ENCODE measurements at regions not wholly inside any gene's neighbourhood (a gene's known extent, or its start where the extent isn't known, plus 50 kb on each side); places are given as distances from the start of the nearest gene placed in this dataset.

GRCh38 chr5:21684992-21685391 is 1168.2 kb downstream of the CDH12 start:
- TF ChIP-seq CTCF (IDR thresholded peaks at IDR 0.05; ENCODE audit: low read depth, low read length) = no peak
- no peak overlapping the region for H3K4me3 ChIP-seq (ENCODE audit: low read depth, low read length)

GRCh38 chr5:21681911-21682310 is 1171.2 kb downstream of the CDH12 start:
- TF ChIP-seq CTCF (IDR thresholded peaks at IDR 0.05; ENCODE audit: low read depth, low read length) = no peak

GRCh38 chr5:21680641-21681040 is 1172.5 kb downstream of the CDH12 start:
- H3K4me3 ChIP-seq (ENCODE audit: low read depth, low read length) = no peak overlapping the region
- TF ChIP-seq CTCF (IDR thresholded peaks at IDR 0.05; ENCODE audit: low read depth, low read length) = no peak

More at GRCh38 chr5:21681911-21682310, 1171.2 kb downstream of the CDH12 start:
- no peak overlapping the region for H3K4me3 ChIP-seq (ENCODE audit: low read depth, low read length)

GRCh38 chr5:21680196-21680595 is 1172.9 kb downstream of the CDH12 start:
- no peak for TF ChIP-seq CTCF (IDR thresholded peaks at IDR 0.05; ENCODE audit: low read depth, low read length)
- no peak overlapping the region for H3K4me3 ChIP-seq (ENCODE audit: low read depth, low read length)

- no peak overlapping the region for H3K4me3 ChIP-seq (ENCODE audit: low read depth, low read length)
- TF ChIP-seq CTCF (IDR thresholded peaks at IDR 0.05; ENCODE audit: low read depth, low read length) = no peak
Measured at GRCh38 chr5:21678526-21678925, 1174.6 kb downstream of the CDH12 start.

- no peak for TF ChIP-seq CTCF (IDR thresholded peaks at IDR 0.05; ENCODE audit: low read depth, low read length)
- H3K4me3 ChIP-seq (ENCODE audit: low read depth, low read length) = no peak overlapping the region
Measured at GRCh38 chr5:21672911-21673310, 1180.2 kb downstream of the CDH12 start.

GRCh38 chr5:21672360-21672759 is 1180.8 kb downstream of the CDH12 start:
- H3K4me3 ChIP-seq (ENCODE audit: low read depth, low read length) = no peak overlapping the region
- no peak for TF ChIP-seq CTCF (IDR thresholded peaks at IDR 0.05; ENCODE audit: low read depth, low read length)

Data from WI38 (cell line).